LNCaP clone FGC (cell line): ENCODE measurements at regions not wholly inside any gene's neighbourhood (a gene's known extent, or its start where the extent isn't known, plus 50 kb on each side); places are given as distances from the start of the nearest gene placed in this dataset.
"Not testable (repeated sequence)": the region's sequence is repeated elsewhere in the genome, so short reads cannot be mapped to it uniquely, and the experiment has no call there.

Experiments
- DNase-seq: peaks from one replicate; pipeline ENCODE4 v3.0.0-alpha.2; 2011; ENCODE audit warnings: low read depth
- H3K4me3 ChIP-seq: 2 replicates; pipeline ENCODE4 v1.5.1; 2011; ENCODE audit warnings: mild to moderate bottlenecking, low read depth, low read length, control low read depth
- TF ChIP-seq, protein P1 (sequence below): IDR thresholded peaks from 2 replicates; pipeline ENCODE4 v1.5.1; 2012; ENCODE audit warnings: mild to moderate bottlenecking; ENCODE audit not compliant: control insufficient read depth, insufficient read depth; ENCODE audit errors: extremely low read depth

DNA sequence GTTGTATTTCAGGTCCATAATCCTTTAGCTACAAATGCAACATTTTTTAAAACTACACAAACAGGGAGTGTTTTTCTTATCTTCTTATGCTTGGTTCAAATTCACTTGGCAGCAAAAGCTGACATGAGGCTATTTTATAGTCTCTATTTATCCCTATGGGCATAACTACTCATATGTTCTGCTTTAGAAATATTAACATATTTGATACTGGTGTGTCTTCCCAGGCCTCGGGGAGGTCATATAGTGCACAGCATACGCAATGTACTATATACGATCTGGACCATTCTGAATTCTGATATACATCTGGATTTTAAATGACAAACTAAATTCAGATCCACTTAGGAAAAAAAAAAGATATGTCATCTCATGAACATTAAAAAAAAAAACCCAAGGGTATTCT lies 69.2 kb downstream of the TFAP2C start:
- DNase-seq, result no peak
- no peak overlapping the region for H3K4me3 ChIP-seq
- TF ChIP-seq, protein P1, sequence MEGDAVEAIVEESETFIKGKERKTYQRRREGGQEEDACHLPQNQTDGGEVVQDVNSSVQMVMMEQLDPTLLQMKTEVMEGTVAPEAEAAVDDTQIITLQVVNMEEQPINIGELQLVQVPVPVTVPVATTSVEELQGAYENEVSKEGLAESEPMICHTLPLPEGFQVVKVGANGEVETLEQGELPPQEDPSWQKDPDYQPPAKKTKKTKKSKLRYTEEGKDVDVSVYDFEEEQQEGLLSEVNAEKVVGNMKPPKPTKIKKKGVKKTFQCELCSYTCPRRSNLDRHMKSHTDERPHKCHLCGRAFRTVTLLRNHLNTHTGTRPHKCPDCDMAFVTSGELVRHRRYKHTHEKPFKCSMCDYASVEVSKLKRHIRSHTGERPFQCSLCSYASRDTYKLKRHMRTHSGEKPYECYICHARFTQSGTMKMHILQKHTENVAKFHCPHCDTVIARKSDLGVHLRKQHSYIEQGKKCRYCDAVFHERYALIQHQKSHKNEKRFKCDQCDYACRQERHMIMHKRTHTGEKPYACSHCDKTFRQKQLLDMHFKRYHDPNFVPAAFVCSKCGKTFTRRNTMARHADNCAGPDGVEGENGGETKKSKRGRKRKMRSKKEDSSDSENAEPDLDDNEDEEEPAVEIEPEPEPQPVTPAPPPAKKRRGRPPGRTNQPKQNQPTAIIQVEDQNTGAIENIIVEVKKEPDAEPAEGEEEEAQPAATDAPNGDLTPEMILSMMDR, result no peak

DNA sequence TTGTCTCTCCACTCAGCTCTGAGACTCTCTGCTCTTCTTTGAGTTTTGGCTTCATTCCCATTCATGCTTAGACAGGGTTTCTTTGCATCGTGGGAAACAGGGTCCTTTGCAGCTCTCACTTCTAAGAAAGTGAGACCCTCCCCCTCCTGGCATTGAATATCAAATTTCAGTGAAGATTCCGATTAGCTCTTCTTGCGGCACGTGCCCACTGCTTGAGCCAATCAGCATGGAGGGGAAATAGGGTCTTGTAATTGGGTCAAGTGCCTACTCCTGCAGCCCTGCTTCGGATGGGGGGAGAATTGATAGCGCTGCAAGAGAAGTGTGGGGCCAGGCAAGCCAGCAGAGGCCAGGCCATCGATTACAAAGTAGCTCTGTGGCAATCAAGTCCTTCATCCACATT lies 69.6 kb downstream of the TFAP2C start:
- TF ChIP-seq, protein P1, result no peak
- no peak overlapping the region for H3K4me3 ChIP-seq
- no peak for DNase-seq

DNA sequence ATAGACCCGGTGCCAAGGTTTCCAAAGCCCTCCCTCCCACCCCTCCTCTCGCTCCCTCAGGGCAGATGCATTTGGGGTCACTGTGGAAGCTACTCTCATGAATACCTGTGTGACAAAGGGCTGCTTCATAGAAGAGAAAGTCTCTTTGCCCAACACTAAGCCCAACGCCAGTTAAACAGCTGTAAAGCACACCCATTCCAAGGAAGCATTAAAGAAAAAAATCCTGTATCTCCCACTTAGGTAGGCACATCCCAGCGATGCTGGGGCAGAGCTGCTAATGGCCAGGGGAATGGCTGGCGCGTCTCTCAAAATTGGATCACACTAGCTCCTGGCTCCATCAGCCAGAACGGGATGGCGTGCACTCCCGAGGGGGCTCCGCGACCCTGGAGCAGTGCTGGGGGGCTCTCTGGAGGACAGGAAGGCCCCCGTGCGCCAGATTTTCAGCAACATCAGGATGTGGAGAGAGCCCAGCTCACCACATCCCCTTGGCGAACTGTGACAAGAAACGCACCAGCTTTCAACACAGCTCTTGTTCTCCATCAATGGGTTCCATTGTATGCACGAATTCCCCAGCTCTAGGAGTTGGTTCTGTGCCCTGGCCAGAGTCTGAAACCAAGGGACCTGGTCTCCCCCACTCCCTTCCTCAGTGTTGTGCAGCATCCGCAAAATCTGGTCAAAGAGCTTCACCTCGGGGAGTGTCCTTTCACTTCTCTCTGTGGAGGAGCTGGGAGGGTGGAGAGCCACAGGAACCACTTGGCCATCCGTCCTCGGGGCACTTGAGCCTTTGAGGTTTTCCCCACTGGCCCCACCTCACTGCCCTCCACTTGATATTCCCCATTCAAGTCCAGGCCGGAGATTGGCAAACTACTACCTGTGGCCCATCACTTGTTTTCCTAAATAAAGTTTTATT lies 74.1 kb downstream of the TFAP2C start:
- H3K4me3 ChIP-seq, result no peak overlapping the region
- no peak for DNase-seq
- TF ChIP-seq, protein P1, result no peak

DNA sequence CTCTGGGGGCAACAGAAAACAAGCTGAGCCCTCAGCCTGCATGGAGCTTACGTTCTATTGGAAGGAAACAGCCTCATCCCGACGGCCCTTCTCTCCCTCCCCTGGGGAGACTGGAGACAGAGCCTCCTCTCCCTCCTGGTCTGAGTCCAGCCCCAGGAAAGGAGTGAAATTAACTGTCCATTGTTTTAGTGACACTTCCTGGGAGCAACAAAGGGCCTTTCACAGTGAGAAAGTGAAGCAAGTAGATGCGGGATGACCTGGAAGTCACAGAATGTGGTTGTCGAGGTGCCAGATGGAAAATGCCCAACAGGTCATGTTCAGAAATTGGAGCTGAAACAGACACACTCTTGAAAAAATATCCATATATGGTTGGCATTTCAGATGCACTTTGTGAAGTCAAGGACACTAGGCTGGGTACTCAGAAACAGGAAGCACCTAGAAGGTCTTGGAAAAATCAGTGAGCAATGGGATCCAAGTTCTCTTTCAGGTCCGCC lies 77.8 kb downstream of the TFAP2C start:
- DNase-seq, result no peak
- TF ChIP-seq, protein P1, result no peak
- no peak overlapping the region for H3K4me3 ChIP-seq

DNA sequence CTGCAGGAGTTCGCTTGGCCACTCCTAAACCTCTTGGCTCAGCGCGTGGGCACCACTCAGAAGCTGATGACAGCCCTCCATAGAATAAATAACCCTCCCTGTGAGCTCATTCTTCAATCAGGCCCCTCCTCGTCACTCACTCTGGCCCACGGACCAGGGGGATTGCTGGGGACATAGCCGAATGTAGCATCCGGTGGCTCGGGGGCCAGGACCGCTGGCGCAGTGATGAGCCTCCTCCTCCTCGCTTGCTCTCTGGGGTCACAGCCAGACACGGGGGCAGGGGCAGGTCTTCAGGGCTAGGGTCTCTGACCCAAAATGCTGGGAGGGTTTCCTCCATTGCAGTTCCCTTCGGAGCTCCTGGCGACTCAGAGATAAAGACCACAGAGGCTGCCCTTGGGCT lies 79.9 kb downstream of the TFAP2C start:
- DNase-seq, result no peak

DNA sequence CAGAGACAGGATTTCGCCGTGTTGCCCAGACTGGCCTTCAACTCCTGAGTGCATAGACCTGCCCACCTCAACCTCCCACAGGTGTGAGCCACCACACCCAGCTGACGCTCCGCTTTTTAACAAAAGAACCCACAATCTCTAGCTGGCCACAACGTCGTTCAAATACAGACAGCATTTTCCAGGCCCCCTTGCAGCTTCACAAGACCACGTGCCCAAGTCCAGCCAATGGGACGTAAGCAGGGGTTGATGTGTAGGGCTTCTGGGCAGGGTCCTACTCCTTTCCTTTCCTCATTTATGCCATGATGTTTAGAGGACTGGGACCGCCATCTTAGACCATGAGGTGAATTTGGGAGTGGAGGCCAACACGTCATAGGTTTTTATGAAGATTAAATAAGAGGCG lies 81.0 kb downstream of the TFAP2C start:
- no peak for DNase-seq
- TF ChIP-seq, protein P1, result no peak
- no peak overlapping the region for H3K4me3 ChIP-seq

More for the DNA sequence above, 79.9 kb downstream of the TFAP2C start:
- TF ChIP-seq, protein P1, result no peak
- no peak overlapping the region for H3K4me3 ChIP-seq

DNA sequence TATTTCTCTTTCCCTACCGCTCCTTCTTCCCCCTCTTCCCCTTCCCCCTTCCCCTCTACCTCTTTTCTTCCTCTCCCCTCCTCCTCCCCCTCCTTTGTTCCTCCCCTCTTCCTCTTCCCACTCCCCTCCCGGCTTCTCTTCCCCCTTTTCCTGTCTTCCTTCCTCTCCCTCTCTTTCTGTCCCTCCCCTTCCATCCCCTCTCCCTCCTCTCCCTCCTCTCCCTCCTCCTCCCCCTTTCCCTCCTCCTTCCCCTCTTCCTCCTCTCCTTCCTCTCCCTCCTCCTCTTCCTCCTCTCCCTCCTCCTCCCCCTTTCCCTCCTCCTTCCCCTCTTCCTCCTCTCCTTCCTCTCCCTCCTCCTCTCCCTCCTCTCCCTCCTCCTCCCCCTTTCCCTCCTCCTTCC lies 81.5 kb downstream of the TFAP2C start:
- DNase-seq, result not testable (repeated sequence)

More for the DNA sequence above, 81.5 kb downstream of the TFAP2C start:
- H3K4me3 ChIP-seq, result not testable (repeated sequence)
